Neural cell (in vitro differentiated cells): ENCODE measurements at regions not wholly inside any gene's neighbourhood (a gene's known extent, or its start where the extent isn't known, plus 50 kb on each side); places are given as distances from the start of the nearest gene placed in this dataset.

Experiments
- H2AFZ ChIP-seq: fragments of 200-600, 300-800 bp; sonication (generic), shearing (Covaris generic); 2 replicates; pipeline ENCODE4 v1.6.0; 2014; ENCODE audit warnings: low read depth, mild to moderate bottlenecking, antibody characterized with exemption, low read length, moderate library complexity
- H3F3A ChIP-seq: fragments of 200-600 bp; shearing (Covaris generic); 2 replicates; pipeline ENCODE4 v1.6.1; 2016; ENCODE audit warnings: mild to moderate bottlenecking, moderate library complexity, mixed read lengths, antibody characterized with exemption, low read length; ENCODE audit not compliant: insufficient read depth, poor library complexity, severe bottlenecking
- H3K27ac ChIP-seq: fragments of 200-600, 300-800 bp; sonication (generic), shearing (Covaris generic); 2 replicates; pipeline ENCODE4 v1.5.1; 2014; ENCODE audit warnings: mild to moderate bottlenecking, low read length, moderate library complexity
- H3K27me3 ChIP-seq: fragments of 300-800, 200-600 bp; sonication (generic), shearing (Covaris generic); 2 replicates; pipeline ENCODE4 v1.6.0; 2014; ENCODE audit warnings: mild to moderate bottlenecking, low read depth, low read length, moderate library complexity; ENCODE audit not compliant: insufficient read depth
- H3K36me3 ChIP-seq: fragments of 300-800, 200-600 bp; sonication (generic), shearing (Covaris generic); 2 replicates; pipeline ENCODE4 v1.5.1; 2014; ENCODE audit warnings: mild to moderate bottlenecking, antibody characterized with exemption, low read length, moderate library complexity; ENCODE audit not compliant: insufficient read depth
- H3K4me2 ChIP-seq: fragments of 300-800, 200-600 bp; sonication (generic), shearing (Covaris generic); 2 replicates; pipeline ENCODE4 v1.6.0; 2014; ENCODE audit warnings: mild to moderate bottlenecking, low read length
- H3K4me3 ChIP-seq: fragments of 300-800, 200-600 bp; sonication (generic), shearing (Covaris generic); 2 replicates; pipeline ENCODE4 v1.5.1; 2014; ENCODE audit warnings: mild to moderate bottlenecking, low read length, moderate library complexity
- H3K79me2 ChIP-seq: fragments of 200-600 bp; shearing (Covaris generic); replicated peaks from 2 replicates; pipeline ENCODE4 v1.6.0; 2014; ENCODE audit warnings: mild to moderate bottlenecking, low read length, moderate library complexity; ENCODE audit not compliant: insufficient read depth
- H3K9ac ChIP-seq: fragments of 300-800, 200-600 bp; sonication (generic), shearing (Covaris generic); 2 replicates; pipeline ENCODE4 v1.6.1; 2016; ENCODE audit warnings: mild to moderate bottlenecking, low read length, mixed read lengths
- H3K9me2 ChIP-seq: fragments of 200-600 bp; shearing (Covaris generic); 2 replicates; pipeline ENCODE4 v1.6.1; 2016; ENCODE audit warnings: mild to moderate bottlenecking, low read length, mixed read lengths; ENCODE audit not compliant: insufficient read depth
- H3K9me3 ChIP-seq: fragments of 200-600, 300-800 bp; sonication (generic), shearing (Covaris generic); 2 replicates; pipeline ENCODE4 v1.6.1; 2016; ENCODE audit warnings: mild to moderate bottlenecking, mixed run types, low read length, moderate library complexity, mixed read lengths
- H4K20me1 ChIP-seq: fragments of 200-600 bp; shearing (Covaris generic); 2 replicates; pipeline ENCODE4 v1.6.1; 2016; ENCODE audit warnings: mild to moderate bottlenecking, mixed run types; ENCODE audit not compliant: insufficient read depth
- EP300 ChIP-seq: fragments of 450-650 bp; conservative IDR thresholded peaks from 2 replicates; pipeline ENCODE4 v1.6.1; 2014; ENCODE audit warnings: antibody characterized with exemption, mild to moderate bottlenecking, moderate library complexity; ENCODE audit not compliant: poor library complexity, severe bottlenecking
- EZH2 ChIP-seq: fragments of 200-600, 300-800 bp; shearing (Covaris generic), sonication (generic); IDR thresholded peaks from 2 replicates; pipeline ENCODE4 v1.6.1; 2014; ENCODE audit warnings: antibody characterized with exemption, low read length, borderline replicate concordance, mild to moderate bottlenecking; ENCODE audit not compliant: insufficient read depth, poor library complexity, severe bottlenecking
- MXI1 ChIP-seq: fragments of 450-650 bp; conservative IDR thresholded peaks from 2 replicates; pipeline ENCODE4 v1.6.1; 2014; ENCODE audit warnings: antibody characterized with exemption, mild to moderate bottlenecking; ENCODE audit not compliant: poor library complexity, severe bottlenecking
- POLR2AphosphoS5 ChIP-seq: IDR thresholded peaks from 2 replicates; pipeline ENCODE4 v1.6.1; 2012
- RAD21 ChIP-seq: fragments of 450-650 bp; conservative IDR thresholded peaks from 2 replicates; pipeline ENCODE4 v1.6.1; 2014; ENCODE audit warnings: antibody characterized with exemption, mild to moderate bottlenecking, moderate library complexity
- REST ChIP-seq: IDR thresholded peaks from 2 replicates; pipeline ENCODE4 v1.6.1; 2012; ENCODE audit warnings: borderline replicate concordance
- SMC3 ChIP-seq: fragments of 450-650 bp; conservative IDR thresholded peaks from 2 replicates; pipeline ENCODE4 v1.6.1; 2014; ENCODE audit warnings: antibody characterized with exemption, mild to moderate bottlenecking, moderate library complexity; ENCODE audit not compliant: poor library complexity
- TAF1 ChIP-seq: IDR thresholded peaks from 2 replicates; pipeline ENCODE4 v1.6.1; 2012; ENCODE audit warnings: low read depth
- TF ChIP-seq, protein P1 (sequence below): fragments of 450-650 bp; IDR thresholded peaks from 2 replicates; pipeline ENCODE4 v1.5.1; 2014; ENCODE audit warnings: antibody characterized with exemption, mild to moderate bottlenecking, moderate library complexity; ENCODE audit not compliant: poor library complexity, severe bottlenecking

- Histone ChIP-seq H3K9me3 (no peaks in the 10 kb centered on the region), H4K20me1 (no peaks in the 10 kb centered on the region), H3K9ac (no peak overlapping the region), H3F3A (no peaks in the 10 kb centered on the region), H3K36me3 (no peaks in the 10 kb centered on the region), H3K4me3 (no peak overlapping the region), H3K4me2 (no peak overlapping the region), H2AFZ (no peak overlapping the region), H3K27ac (no peak overlapping the region), H3K79me2 (no peaks in the 10 kb centered on the region), H3K9me2 (no peaks in the 10 kb centered on the region), H3K27me3 (no peaks in the 10 kb centered on the region)
- TF ChIP-seq POLR2AphosphoS5 = no peak
- TF ChIP-seq EZH2 = no peak
- TF ChIP-seq RAD21 = no peak
- no peak for TF ChIP-seq REST
- TF ChIP-seq SMC3 = no peak
These were observed 200.1 kb upstream of the CELF2 start for GRCh38 chr10:10817609-10818008.

DNA sequence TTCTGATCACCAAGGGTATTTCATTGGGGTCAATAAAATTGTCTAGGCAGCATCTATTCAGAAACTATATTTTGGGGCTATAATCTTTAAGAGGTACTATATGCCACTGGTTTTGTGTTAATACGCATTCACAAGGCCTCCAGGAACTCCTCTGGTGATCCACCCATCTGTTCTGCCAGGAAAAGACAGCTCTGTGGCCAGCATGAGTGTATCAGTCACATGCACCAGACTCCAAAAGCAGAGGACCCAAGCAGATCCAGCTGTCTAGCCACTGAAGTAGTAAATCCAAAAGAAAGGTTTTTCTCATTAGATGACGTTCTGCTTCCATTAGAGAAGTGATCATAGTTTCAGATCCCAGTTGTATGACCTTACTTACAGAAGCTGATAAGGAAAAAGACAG lies 199.6 kb upstream of the CELF2 start:
- no peak overlapping the region for H2AFZ ChIP-seq
- H3K9ac ChIP-seq = no peak overlapping the region
- no peaks in the 10 kb centered on the region for H3K27me3 ChIP-seq
- H3F3A ChIP-seq = no peaks in the 10 kb centered on the region
- no peaks in the 10 kb centered on the region for H3K36me3 ChIP-seq
- no peak overlapping the region for H3K4me3 ChIP-seq
- H3K4me2 ChIP-seq = no peak overlapping the region
- H4K20me1 ChIP-seq = no peaks in the 10 kb centered on the region
- no peaks in the 10 kb centered on the region for H3K9me3 ChIP-seq
- TF ChIP-seq POLR2AphosphoS5 (no peak), SMC3 (no peak), RAD21 (no peak), TAF1 (no peak), EZH2 (no peak), MXI1 (no peak), REST (no peak), EP300 (no peak)
- TF ChIP-seq, protein P1, sequence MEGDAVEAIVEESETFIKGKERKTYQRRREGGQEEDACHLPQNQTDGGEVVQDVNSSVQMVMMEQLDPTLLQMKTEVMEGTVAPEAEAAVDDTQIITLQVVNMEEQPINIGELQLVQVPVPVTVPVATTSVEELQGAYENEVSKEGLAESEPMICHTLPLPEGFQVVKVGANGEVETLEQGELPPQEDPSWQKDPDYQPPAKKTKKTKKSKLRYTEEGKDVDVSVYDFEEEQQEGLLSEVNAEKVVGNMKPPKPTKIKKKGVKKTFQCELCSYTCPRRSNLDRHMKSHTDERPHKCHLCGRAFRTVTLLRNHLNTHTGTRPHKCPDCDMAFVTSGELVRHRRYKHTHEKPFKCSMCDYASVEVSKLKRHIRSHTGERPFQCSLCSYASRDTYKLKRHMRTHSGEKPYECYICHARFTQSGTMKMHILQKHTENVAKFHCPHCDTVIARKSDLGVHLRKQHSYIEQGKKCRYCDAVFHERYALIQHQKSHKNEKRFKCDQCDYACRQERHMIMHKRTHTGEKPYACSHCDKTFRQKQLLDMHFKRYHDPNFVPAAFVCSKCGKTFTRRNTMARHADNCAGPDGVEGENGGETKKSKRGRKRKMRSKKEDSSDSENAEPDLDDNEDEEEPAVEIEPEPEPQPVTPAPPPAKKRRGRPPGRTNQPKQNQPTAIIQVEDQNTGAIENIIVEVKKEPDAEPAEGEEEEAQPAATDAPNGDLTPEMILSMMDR = no peak
- H3K9me2 ChIP-seq = no peaks in the 10 kb centered on the region
- no peak overlapping the region for H3K27ac ChIP-seq
- H3K79me2 ChIP-seq = no peaks in the 10 kb centered on the region
